HCT116 (cell line): ENCODE measurements at regions not wholly inside any gene's neighbourhood (a gene's known extent, or its start where the extent isn't known, plus 50 kb on each side); places are given as distances from the start of the nearest gene placed in this dataset.
"Not testable (repeated sequence)": the region's sequence is repeated elsewhere in the genome, so short reads cannot be mapped to it uniquely, and the experiment has no call there.

Experiments used
- ATAC-seq: fragments of 200-7000 bp; cut with Tn5 transposase; 2 replicates; pipeline ENCODE4 v1.9.1; 2020; ENCODE audit warnings: mild to moderate bottlenecking, moderate library complexity
- BruUV-seq: library from RNA; stranded (reverse); fragments of 400-500 nt; replicated peaks from 2 replicates; lab custom pipeline; 2021; lab: Mats Ljungman, UMichigan
- CTCF ChIA-PET: fragments of 300-600 bp; sonication (Branson Sonifier 250); formaldehyde crosslinking; loops from one replicate; lab custom pipeline; 2021; ENCODE audit warnings: antibody characterized with exemption; lab: Charles Lee
- POLR2A ChIA-PET: fragments of 300-600, 350-600 bp; sonication (Branson Sonifier 250); formaldehyde crosslinking; loops from one replicate; lab custom pipeline; 2021; ENCODE audit warnings: antibody characterized with exemption; lab: Charles Lee
- RAD21 ChIA-PET, 2 experiments: fragments of 300-600 bp; sonication (Branson Sonifier 250); formaldehyde crosslinking; loops; one replicate each; lab custom pipeline; 2023; ENCODE audit warnings: low total read pairs in 2 of 2; ENCODE audit not compliant: uncharacterized antibody in 2 of 2, unreplicated experiment in 2 of 2, low non-redundant PET in 1 of 2; lab: Charles Lee
- DNase-seq: peaks from one replicate; pipeline ENCODE4 v3.0.0-alpha.2; 2010; ENCODE audit warnings: low read depth, low spot score
- H2AFZ ChIP-seq: fragments of 200-600 bp; shearing (Covaris generic), sonication (generic); 2 replicates; pipeline ENCODE4 v1.6.1; 2017; ENCODE audit warnings: low read depth, mixed run types, mixed read lengths, antibody characterized with exemption, low read length; ENCODE audit not compliant: poor library complexity, severe bottlenecking
- H3K27ac ChIP-seq: 2 replicates; pipeline ENCODE4 v1.5.1; 2012; ENCODE audit warnings: low read depth, low read length
- H3K27me3 ChIP-seq: fragments of 200-600 bp; sonication (generic); 2 replicates; pipeline ENCODE4 v1.6.1; 2016; ENCODE audit warnings: mixed run types, low read length, mixed read lengths; ENCODE audit not compliant: insufficient read depth
- H3K36me3 ChIP-seq, 2 experiments: fragments of 200-500 bp in 1 of 2; fragments of 200-600 bp in 1 of 2; sonication (Bioruptor generic) in 1 of 2; sonication (generic) in 1 of 2; 2 replicates each; pipeline versions ENCODE4 v1.5.1 to v1.6.1; 2014 to 2016; ENCODE audit warnings: low read length in 2 of 2, inconsistent platforms in 1 of 2, mixed read lengths in 1 of 2, mixed run types in 1 of 2; ENCODE audit not compliant: insufficient read depth in 2 of 2, control insufficient read depth in 1 of 2
- H3K4me1 ChIP-seq, 2 experiments: fragments of 200-600 bp in 1 of 2; sonication (generic) in 1 of 2; 2 replicates each; pipeline versions ENCODE4 v1.5.1 to v1.6.1; 2012 to 2017; ENCODE audit warnings: low read length in 2 of 2, inconsistent platforms in 1 of 2, mild to moderate bottlenecking in 1 of 2, mixed read lengths in 1 of 2, mixed run types in 1 of 2, moderate library complexity in 1 of 2; ENCODE audit not compliant: insufficient read depth in 2 of 2, control insufficient read depth in 1 of 2
- H3K4me2 ChIP-seq: fragments of 200-600 bp; sonication (generic); 2 replicates; pipeline ENCODE4 v1.6.1; 2017; ENCODE audit warnings: mixed run types, low read length, mixed read lengths
- H3K4me3 ChIP-seq, 2 experiments: fragments of 200-600 bp in 1 of 2; sonication (generic) in 1 of 2; replicated peaks in 1 of 2; 2 replicates each; pipeline ENCODE4 v1.5.1; 2011 to 2016; ENCODE audit warnings: low read length in 2 of 2, control low read depth in 1 of 2, low read depth in 1 of 2, mild to moderate bottlenecking in 1 of 2, mixed read lengths in 1 of 2, mixed run types in 1 of 2
- H3K79me2 ChIP-seq: fragments of 200-600 bp; sonication (generic); 2 replicates; pipeline ENCODE4 v1.6.1; 2017; ENCODE audit warnings: mild to moderate bottlenecking, mixed run types, low read length, moderate library complexity, mixed read lengths; ENCODE audit not compliant: insufficient read depth
- H3K9ac ChIP-seq: fragments of 200-600 bp; sonication (generic); 2 replicates; pipeline ENCODE4 v1.6.1; 2016; ENCODE audit warnings: low read length, mixed read lengths
- H3K9me2 ChIP-seq: fragments of 200-600 bp; sonication (generic), shearing (Covaris generic); 2 replicates; pipeline ENCODE4 v1.6.1; 2017; ENCODE audit warnings: mixed run types, mild to moderate bottlenecking, moderate library complexity; ENCODE audit not compliant: insufficient read depth
- H3K9me3 ChIP-seq, 2 experiments: fragments of 200-500 bp in 1 of 2; fragments of 200-600 bp in 1 of 2; sonication (Bioruptor generic) in 1 of 2; sonication (generic) in 1 of 2; 2 replicates each; pipeline ENCODE4 v1.6.1; 2014 to 2017; ENCODE audit warnings: low read length in 2 of 2, mixed read lengths in 2 of 2, inconsistent platforms in 1 of 2, low read depth in 1 of 2, mild to moderate bottlenecking in 1 of 2, mixed run types in 1 of 2, moderate library complexity in 1 of 2; ENCODE audit not compliant: control insufficient read depth in 1 of 2, insufficient read depth in 1 of 2
- H4K20me1 ChIP-seq: fragments of 200-600 bp; sonication (generic), shearing (Covaris generic); 2 replicates; pipeline ENCODE4 v1.6.1; 2017; ENCODE audit warnings: mixed run types, mild to moderate bottlenecking, moderate library complexity; ENCODE audit not compliant: insufficient read depth
- EZH2 ChIP-seq: fragments of 200-600 bp; sonication (generic); IDR thresholded peaks from 2 replicates; pipeline ENCODE4 v1.6.1; 2017; ENCODE audit warnings: antibody characterized with exemption, mixed run types
- FOSL1 ChIP-seq: IDR thresholded peaks from 2 replicates; pipeline ENCODE4 v1.6.1; 2012; ENCODE audit warnings: low read depth
- JUND ChIP-seq: IDR thresholded peaks from 2 replicates; pipeline ENCODE4 v1.6.1; 2012
- MAX ChIP-seq: IDR thresholded peaks from 2 replicates; pipeline ENCODE4 v1.6.1; 2012
- POLR2A ChIP-seq: IDR thresholded peaks from 2 replicates; pipeline ENCODE4 v1.7.0; 2011; ENCODE audit warnings: borderline replicate concordance; ENCODE audit not compliant: insufficient read depth, insufficient read length; ENCODE audit errors: extremely low read depth
- RAD21 ChIP-seq: IDR thresholded peaks from 2 replicates; pipeline ENCODE4 v1.6.1; 2012; ENCODE audit warnings: low read depth, mild to moderate bottlenecking
- SIN3A ChIP-seq: IDR thresholded peaks from 2 replicates; pipeline ENCODE4 v1.6.1; 2012; ENCODE audit warnings: low read depth
- SP1 ChIP-seq: IDR thresholded peaks from 2 replicates; pipeline ENCODE4 v1.6.1; 2012; ENCODE audit warnings: low read depth
- SRF ChIP-seq: IDR thresholded peaks from 2 replicates; pipeline ENCODE4 v1.6.1; 2012; ENCODE audit warnings: low read depth
- TCF7L2 ChIP-seq: IDR thresholded peaks from 2 replicates; pipeline ENCODE4 v1.7.0; 2011; ENCODE audit warnings: borderline replicate concordance, inconsistent platforms; ENCODE audit not compliant: insufficient read depth, insufficient read length; ENCODE audit errors: extremely low read depth
- ZBTB33 ChIP-seq: IDR thresholded peaks from 2 replicates; pipeline ENCODE4 v1.6.1; 2011; ENCODE audit warnings: mild to moderate bottlenecking, low read length, moderate library complexity; ENCODE audit not compliant: insufficient replicate concordance; ENCODE audit errors: extremely low read depth
- intact Hi-C: fragments of 100-400 bp; cut with micrococcal nuclease; formaldehyde crosslinking; loops from 2 replicates; pipeline ENCODE4 v1.10.0; 2022

GRCh38 chrX:104459796-104460195 lies 106.2 kb upstream of the IL1RAPL2 start:
- no peaks in the 10 kb centered on the region for H3K79me2 ChIP-seq
- H3K4me3 ChIP-seq: no peak overlapping the region
- POLR2A ChIA-PET: no interaction called here
- no peaks in the 10 kb centered on the region for H4K20me1 ChIP-seq
- ATAC-seq (no peak), DNase-seq (no peak)
- TF ChIP-seq SP1 (no peak), MAX (no peak), FOSL1 (no peak), SRF (no peak), JUND (no peak), TCF7L2 (no peak), RAD21 (no peak), SIN3A (no peak), ZBTB33 (no peak), EZH2 (no peak), POLR2A (no peak)
- H3K36me3 ChIP-seq: no peaks in the 10 kb centered on the region
- no TSS peak for BruUV-seq
- H2AFZ ChIP-seq: no peak overlapping the region
- no peaks in the 10 kb centered on the region for H3K27me3 ChIP-seq
- H3K9me3 ChIP-seq: no peaks in the 10 kb centered on the region
- RAD21 ChIA-PET: no interaction called here
- no peaks in the 10 kb centered on the region for H3K4me1 ChIP-seq
- H3K9ac ChIP-seq: no peak overlapping the region
- intact Hi-C loops: no loop called here
- H3K9me2 ChIP-seq: no peaks in the 10 kb centered on the region
- no peak overlapping the region for H3K4me2 ChIP-seq
- CTCF ChIA-PET: no interaction called here
- no peak overlapping the region for H3K27ac ChIP-seq

- H3K4me1 ChIP-seq, CTCF ChIA-PET, H3K4me2 ChIP-seq, H3K4me3 ChIP-seq, RAD21 ChIA-PET, H3K27ac ChIP-seq, H3K9me3 ChIP-seq, H3K79me2 ChIP-seq, ATAC-seq, intact Hi-C loops, POLR2A ChIA-PET, H2AFZ ChIP-seq, H3K27me3 ChIP-seq, BruUV-seq, DNase-seq, H3K36me3 ChIP-seq, H4K20me1 ChIP-seq, H3K9me2 ChIP-seq, H3K9ac ChIP-seq: not testable (repeated sequence)
Observed at GRCh38 chrX:104457130-104457529, 108.9 kb upstream of the IL1RAPL2 start.
